GM06990 (cell line): ENCODE measurements at regions not wholly inside any gene's neighbourhood (a gene's known extent, or its start where the extent isn't known, plus 50 kb on each side); places are given as distances from the start of the nearest gene placed in this dataset.
"Not testable (repeated sequence)": the region's sequence is repeated elsewhere in the genome, so short reads cannot be mapped to it uniquely, and the experiment has no call there.

Experiments
- DNase-seq: peaks from one replicate; pipeline ENCODE4 v3.0.0-alpha.2; 2011; ENCODE audit not compliant: insufficient read length; ENCODE audit errors: extremely low read depth
- H3K27me3 ChIP-seq: replicated peaks from 2 replicates; pipeline ENCODE4 v1.6.0; 2011; ENCODE audit warnings: low read length; ENCODE audit not compliant: control insufficient read depth, insufficient read depth
- H3K36me3 ChIP-seq: 2 replicates; pipeline ENCODE4 v1.5.1; 2011; ENCODE audit warnings: low read length; ENCODE audit not compliant: control insufficient read depth, insufficient read depth
- H3K4me3 ChIP-seq: replicated peaks from 2 replicates; pipeline ENCODE4 v1.5.1; 2011; ENCODE audit warnings: low read depth, mild to moderate bottlenecking, control low read depth, low read length
- CTCF ChIP-seq: IDR thresholded peaks from 2 replicates; pipeline ENCODE4 v1.5.1; 2011; ENCODE audit warnings: low read length, control low read depth, mild to moderate bottlenecking, inconsistent platforms; ENCODE audit not compliant: insufficient read depth, poor library complexity, severe bottlenecking

GRCh38 chr14:27831978-27832377 lies 934.6 kb upstream of the FOXG1 start:
- H3K36me3 ChIP-seq, H3K4me3 ChIP-seq, H3K27me3 ChIP-seq, DNase-seq: not testable (repeated sequence)

- not testable (repeated sequence) for H3K36me3 ChIP-seq, H3K27me3 ChIP-seq, DNase-seq, H3K4me3 ChIP-seq
Measured at GRCh38 chr14:27833001-27833400, 933.6 kb upstream of the FOXG1 start.

GRCh38 chr14:27836386-27836785 lies 930.2 kb upstream of the FOXG1 start:
- H3K27me3 ChIP-seq = no peaks in the 10 kb centered on the region
- no peak overlapping the region for H3K4me3 ChIP-seq
- no peak for TF ChIP-seq CTCF
- DNase-seq = no peak
- H3K36me3 ChIP-seq = no peaks in the 10 kb centered on the region

- no peak for DNase-seq
- Histone ChIP-seq H3K4me3 (no peak overlapping the region), H3K36me3 (no peaks in the 10 kb centered on the region), H3K27me3 (no peaks in the 10 kb centered on the region)
- no peak for TF ChIP-seq CTCF
Measured at GRCh38 chr14:27845241-27845850, 921.2 kb upstream of the FOXG1 start.

- Histone ChIP-seq H3K36me3 (no peaks in the 10 kb centered on the region), H3K27me3 (no peaks in the 10 kb centered on the region), H3K4me3 (no peak overlapping the region)
- no peak for DNase-seq
- no peak for TF ChIP-seq CTCF
Measured at GRCh38 chr14:27845902-27846301, 920.7 kb upstream of the FOXG1 start.

- H3K27me3 ChIP-seq, H3K4me3 ChIP-seq, DNase-seq, H3K36me3 ChIP-seq: not testable (repeated sequence)
Measured at GRCh38 chr14:27847480-27847879, 919.1 kb upstream of the FOXG1 start.

GRCh38 chr14:27849193-27849592 lies 917.4 kb upstream of the FOXG1 start:
- H3K4me3 ChIP-seq, H3K27me3 ChIP-seq, H3K36me3 ChIP-seq, DNase-seq: not testable (repeated sequence)

- Histone ChIP-seq H3K4me3 (no peak overlapping the region), H3K27me3 (no peaks in the 10 kb centered on the region), H3K36me3 (no peaks in the 10 kb centered on the region)
- TF ChIP-seq CTCF = no peak
- DNase-seq = no peak
Measured at GRCh38 chr14:27862684-27863083, 903.9 kb upstream of the FOXG1 start.
